HEK293T (cell line): ENCODE measurements at regions not wholly inside any gene's neighbourhood (a gene's known extent, or its start where the extent isn't known, plus 50 kb on each side); places are given as distances from the start of the nearest gene placed in this dataset.

Experiments used
- CTCF ChIA-PET: fragments of 350-600 bp; formaldehyde crosslinking; extraction: SDS; loops from one replicate; lab custom pipeline; 2021; ENCODE audit warnings: antibody characterized with exemption, inconsistent platforms; lab: Yijun Ruan, JAX
- POLR2A ChIA-PET: fragments of 350-600 bp; formaldehyde crosslinking; extraction: SDS; loops from one replicate; lab custom pipeline; 2020; ENCODE audit warnings: antibody characterized with exemption, inconsistent platforms; lab: Yijun Ruan, JAX
- DNase-seq: peaks from one replicate; pipeline ENCODE4 v3.0.0; 2012; ENCODE audit warnings: mixed read lengths; ENCODE audit errors: extremely low spot score
- ARNT ChIP-seq: fragments of 450-650 bp; IDR thresholded peaks from 2 replicates; pipeline ENCODE4 v1.6.1; 2017; ENCODE audit warnings: mild to moderate bottlenecking
- BHLHE40 ChIP-seq: fragments of 450-650 bp; IDR thresholded peaks from 2 replicates; pipeline ENCODE4 v1.6.1; 2016; ENCODE audit warnings: mild to moderate bottlenecking, moderate library complexity, borderline replicate concordance
- CTBP1 ChIP-seq: fragments of 450-650 bp; IDR thresholded peaks from 2 replicates; pipeline ENCODE4 v1.6.1; 2016; ENCODE audit warnings: borderline replicate concordance
- ELF4 ChIP-seq: fragments of 450-650 bp; IDR thresholded peaks from 2 replicates; pipeline ENCODE4 v1.6.1; 2017; ENCODE audit warnings: antibody characterized with exemption
- FOXA1 ChIP-seq: fragments of 450-650 bp; IDR thresholded peaks from 2 replicates; pipeline ENCODE4 v1.6.1; 2016; ENCODE audit warnings: mild to moderate bottlenecking
- FOXK2 ChIP-seq: fragments of 450-650 bp; IDR thresholded peaks from 2 replicates; pipeline ENCODE4 v1.6.1; 2016; ENCODE audit warnings: mild to moderate bottlenecking
- FOXM1 ChIP-seq: fragments of 450-650 bp; IDR thresholded peaks from 2 replicates; pipeline ENCODE4 v1.6.1; 2017; ENCODE audit warnings: mild to moderate bottlenecking, borderline replicate concordance
- HDGF ChIP-seq: fragments of 450-650 bp; IDR thresholded peaks from 2 replicates; pipeline ENCODE4 v1.6.1; 2017; ENCODE audit warnings: antibody characterized with exemption, borderline replicate concordance
- L3MBTL2 ChIP-seq: fragments of 450-650 bp; conservative IDR thresholded peaks from 2 replicates; pipeline ENCODE4 v1.6.1; 2016; ENCODE audit warnings: mild to moderate bottlenecking
- LEF1 ChIP-seq: fragments of 450-650 bp; IDR thresholded peaks from 2 replicates; pipeline ENCODE4 v1.6.1; 2017; ENCODE audit warnings: mild to moderate bottlenecking, borderline replicate concordance
- NFRKB ChIP-seq: fragments of 450-650 bp; IDR thresholded peaks from 2 replicates; pipeline ENCODE4 v1.6.1; 2016; ENCODE audit warnings: mild to moderate bottlenecking, moderate library complexity
- SP1 ChIP-seq: fragments of 450-650 bp; IDR thresholded peaks from 2 replicates; pipeline ENCODE4 v1.6.1; 2017
- SUZ12 ChIP-seq: fragments of 450-650 bp; IDR thresholded peaks from 2 replicates; pipeline ENCODE4 v1.6.1; 2016; ENCODE audit warnings: mild to moderate bottlenecking
- TARDBP ChIP-seq: fragments of 450-650 bp; IDR thresholded peaks from 2 replicates; pipeline ENCODE4 v1.6.1; 2016
- ZNF384 ChIP-seq: fragments of 450-650 bp; IDR thresholded peaks from 2 replicates; pipeline ENCODE4 v1.6.1; 2016
- TF ChIP-seq, protein P1 (sequence below): fragments of 450-650 bp; IDR thresholded peaks from 2 replicates; pipeline ENCODE4 v1.6.1; 2016

- ChIA-PET CTCF (no interaction called here), POLR2A (no interaction called here)
- DNase-seq: no peak
- TF ChIP-seq TARDBP (no peak), FOXK2 (no peak), NFRKB (no peak), SP1 (no peak), HDGF (no peak), SUZ12 (no peak), ARNT (no peak), ZNF384 (no peak), FOXM1 (no peak), LEF1 (no peak), L3MBTL2 (no peak)
- TF ChIP-seq, protein P1, sequence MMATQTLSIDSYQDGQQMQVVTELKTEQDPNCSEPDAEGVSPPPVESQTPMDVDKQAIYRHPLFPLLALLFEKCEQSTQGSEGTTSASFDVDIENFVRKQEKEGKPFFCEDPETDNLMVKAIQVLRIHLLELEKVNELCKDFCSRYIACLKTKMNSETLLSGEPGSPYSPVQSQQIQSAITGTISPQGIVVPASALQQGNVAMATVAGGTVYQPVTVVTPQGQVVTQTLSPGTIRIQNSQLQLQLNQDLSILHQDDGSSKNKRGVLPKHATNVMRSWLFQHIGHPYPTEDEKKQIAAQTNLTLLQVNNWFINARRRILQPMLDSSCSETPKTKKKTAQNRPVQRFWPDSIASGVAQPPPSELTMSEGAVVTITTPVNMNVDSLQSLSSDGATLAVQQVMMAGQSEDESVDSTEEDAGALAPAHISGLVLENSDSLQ: no peak
Observed at GRCh38 chr7:88399696-88400240, 93.1 kb upstream of the STEAP4 start.

DNA sequence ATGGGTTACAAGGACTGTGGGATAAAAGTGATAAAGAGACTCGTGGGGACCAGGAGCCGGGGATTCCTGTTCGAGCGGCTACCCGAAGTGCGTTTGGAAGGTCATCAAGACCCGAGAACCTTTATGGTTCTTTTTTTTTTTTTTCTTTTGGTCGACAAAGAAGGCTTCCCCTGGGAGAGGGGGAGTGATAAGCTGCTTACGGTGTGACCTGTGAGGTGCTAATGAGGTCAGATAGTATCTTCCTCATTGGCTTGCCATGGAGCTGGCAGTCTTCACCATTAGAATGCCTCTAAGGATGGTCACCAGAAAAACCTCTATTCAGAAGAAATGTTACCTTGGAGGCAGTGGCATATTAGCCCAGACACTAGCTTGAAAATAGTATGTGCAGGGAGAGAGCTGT is 92.3 kb upstream of the STEAP4 start:
- ChIA-PET POLR2A (no interaction called here), CTCF (no interaction called here)
- no peak for TF ChIP-seq FOXA1
- TF ChIP-seq SP1: no peak
- no peak for TF ChIP-seq SUZ12
- no peak for TF ChIP-seq HDGF
- no peak for TF ChIP-seq ARNT
- TF ChIP-seq L3MBTL2: no peak
- no peak for TF ChIP-seq BHLHE40
- TF ChIP-seq NFRKB: no peak
- TF ChIP-seq ELF4: no peak
- no peak for TF ChIP-seq CTBP1
- no peak for TF ChIP-seq FOXM1
- TF ChIP-seq, protein P1: no peak
- no peak for TF ChIP-seq LEF1
- no peak for TF ChIP-seq ZNF384
- no peak for TF ChIP-seq FOXK2
- DNase-seq: no peak

DNA sequence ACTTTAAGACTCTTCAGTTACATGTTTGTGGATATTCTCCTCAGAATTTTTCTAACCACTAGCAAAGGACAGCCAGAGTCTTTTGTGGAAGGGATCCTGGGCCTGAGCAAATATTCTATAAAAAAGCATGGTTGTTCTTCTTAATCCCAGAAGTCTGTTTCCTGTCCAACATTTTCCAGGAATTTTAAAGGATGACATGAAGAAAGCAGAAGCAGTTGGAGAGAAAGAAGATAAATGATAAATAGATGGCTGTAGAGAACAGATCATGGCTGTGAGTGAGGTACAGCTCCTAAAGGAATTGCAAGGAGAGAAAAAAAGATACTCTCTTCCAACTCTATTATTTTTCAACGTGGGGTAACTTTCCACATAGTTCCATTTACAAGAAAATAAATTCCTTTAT is 91.8 kb upstream of the STEAP4 start:
- CTCF ChIA-PET: no interaction called here
- TF ChIP-seq, protein P1: no peak
- no peak for TF ChIP-seq ELF4
- no peak for TF ChIP-seq HDGF
- TF ChIP-seq TARDBP: no peak
- no peak for TF ChIP-seq NFRKB
- no peak for TF ChIP-seq ZNF384
- TF ChIP-seq FOXK2: no peak
- no peak for TF ChIP-seq ARNT
- no peak for TF ChIP-seq FOXM1
- no peak for TF ChIP-seq L3MBTL2
- no peak for TF ChIP-seq LEF1
- no peak for TF ChIP-seq BHLHE40
- TF ChIP-seq FOXA1: no peak
- no peak for TF ChIP-seq SUZ12
- TF ChIP-seq CTBP1: no peak
- TF ChIP-seq SP1: no peak
- DNase-seq: no peak
- POLR2A ChIA-PET: no interaction called here

GRCh38 chr7:88396948-88397322 is 90.2 kb upstream of the STEAP4 start:
- TF ChIP-seq FOXA1 (no peak), SUZ12 (no peak), BHLHE40 (no peak), CTBP1 (no peak), NFRKB (no peak), ARNT (no peak), ELF4 (no peak), LEF1 (no peak), FOXM1 (no peak), L3MBTL2 (no peak), SP1 (no peak)
- POLR2A ChIA-PET: no interaction called here
- CTCF ChIA-PET: no interaction called here
- no peak for DNase-seq

- ChIA-PET POLR2A (no interaction called here), CTCF (no interaction called here)
- no peak for TF ChIP-seq FOXA1
- TF ChIP-seq ARNT: no peak
- TF ChIP-seq, protein P1: no peak
- no peak for TF ChIP-seq CTBP1
- no peak for TF ChIP-seq SUZ12
- no peak for DNase-seq
Observed at GRCh38 chr7:88396295-88396947, 89.7 kb upstream of the STEAP4 start.
